Stimulated activated CD8-positive, alpha-beta memory T cell treated with anti-CD3 and anti-CD28 coated beads, Interleukin-12 subunit alpha, Interleukin-12 subunit beta, amount 100 ng/mL, for 24 hours (primary cell): ENCODE measurements at regions not wholly inside any gene's neighbourhood (a gene's known extent, or its start where the extent isn't known, plus 50 kb on each side); places are given as distances from the start of the nearest gene placed in this dataset.

Source experiments
- DNase-seq: peaks from one replicate; pipeline ENCODE4 v3.0.0-alpha.2; 2020; ENCODE audit errors: extremely low read depth

DNA sequence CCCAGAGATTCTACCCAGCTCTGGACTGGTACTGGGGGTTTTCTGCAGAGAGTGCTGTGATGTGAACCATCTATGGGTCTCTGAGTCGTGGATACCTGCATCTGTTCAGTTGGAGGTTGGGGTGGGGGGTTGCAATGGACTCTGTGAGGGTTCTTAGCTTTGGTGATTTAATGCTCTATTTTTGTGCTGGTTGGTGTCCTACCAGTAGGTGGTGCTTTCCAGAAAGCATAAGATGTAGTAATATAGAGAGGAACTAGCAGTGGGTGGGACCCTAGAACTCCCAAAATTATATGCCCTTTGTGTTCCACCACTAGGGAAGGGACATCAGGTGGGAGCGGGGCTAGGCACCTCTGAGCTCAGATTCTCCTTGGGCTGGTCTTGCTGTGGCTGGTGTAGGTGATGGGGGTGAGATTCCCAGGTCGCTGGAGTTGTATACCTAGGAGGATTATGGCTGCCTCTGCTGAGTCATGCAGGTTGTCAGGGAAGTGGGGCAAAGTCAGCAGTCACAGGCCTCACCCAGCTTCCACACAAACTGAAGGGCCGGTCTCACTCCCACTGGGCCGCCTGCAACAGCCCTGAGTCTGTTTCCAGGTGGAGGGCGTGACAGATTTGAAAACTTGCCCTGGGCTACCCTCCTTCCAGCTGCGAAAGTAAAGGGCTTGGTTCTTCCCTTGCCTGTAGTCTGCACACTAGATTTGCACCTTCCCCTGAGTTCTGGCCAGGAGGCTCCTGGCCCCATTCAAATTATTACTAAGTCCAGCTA lies 573.0 kb upstream of the SLITRK1 start:
- no peak for DNase-seq

DNA sequence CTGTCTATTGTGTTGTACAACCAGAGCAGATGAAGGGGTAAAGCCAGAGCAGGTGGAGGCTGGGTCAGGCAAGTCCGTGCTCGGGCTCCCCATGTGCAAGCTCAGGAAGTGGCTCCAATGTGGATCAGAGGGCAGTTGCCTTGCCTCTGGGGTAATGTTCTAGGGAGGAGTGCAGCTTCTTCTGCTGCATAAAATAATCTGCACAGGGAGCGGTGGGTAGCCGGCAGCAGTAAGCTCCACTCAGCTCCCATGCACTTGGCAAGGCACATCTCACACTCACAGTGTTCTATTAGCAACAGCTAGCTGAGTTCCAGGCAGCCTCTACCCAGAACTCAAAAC lies 565.3 kb upstream of the SLITRK1 start:
- no peak for DNase-seq

DNA sequence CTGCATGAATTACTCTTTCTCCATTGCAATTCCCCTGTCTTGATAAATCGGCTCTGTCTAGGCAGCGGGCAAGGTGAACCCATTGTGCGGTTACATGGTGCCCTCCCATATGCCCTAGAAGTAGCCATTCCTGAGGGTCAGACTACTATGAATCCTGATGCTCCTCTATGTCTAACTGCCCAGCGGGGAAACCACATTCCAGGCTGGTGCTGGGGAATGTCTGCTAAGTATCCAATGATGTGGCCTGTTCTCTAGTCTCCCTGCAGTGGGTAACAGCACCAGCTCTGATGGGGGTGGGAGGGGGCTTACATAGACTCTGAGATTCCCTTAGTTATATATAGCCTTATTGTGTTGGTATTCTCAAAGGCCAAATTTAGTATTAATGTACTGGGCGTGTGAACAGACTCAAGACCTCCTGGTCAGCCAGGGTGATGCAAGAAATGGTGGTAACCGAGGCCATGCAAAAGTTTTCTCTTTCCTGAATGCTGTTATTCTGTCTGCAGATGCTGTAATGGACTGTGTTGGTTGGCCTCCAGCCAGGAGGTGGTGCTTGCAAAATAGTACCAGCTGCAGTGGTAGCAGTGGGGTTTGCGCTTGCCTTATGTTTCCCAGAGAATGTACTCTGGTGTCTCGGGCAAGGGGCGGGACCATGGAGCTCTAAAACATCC lies 564.8 kb upstream of the SLITRK1 start:
- DNase-seq: no peak

DNA sequence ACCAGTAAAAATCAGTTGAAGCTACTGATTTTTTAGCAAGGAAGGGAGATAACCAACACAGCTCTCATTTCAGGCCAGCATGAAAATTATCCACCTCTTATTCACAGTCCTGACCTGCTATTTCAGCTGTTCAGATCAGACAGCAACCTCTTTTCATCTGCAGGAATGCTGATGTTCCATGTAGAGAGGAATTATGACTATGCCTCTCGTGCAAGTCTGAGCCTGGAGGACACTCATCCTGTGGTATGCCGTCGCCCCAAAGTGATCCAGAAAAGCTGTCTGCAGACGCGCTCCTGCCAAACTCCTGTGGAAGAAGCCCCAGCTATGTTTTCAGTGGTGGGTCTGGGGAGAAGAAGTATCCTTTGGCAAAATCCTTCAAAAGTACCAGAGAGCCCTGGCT lies 563.5 kb upstream of the SLITRK1 start:
- DNase-seq: no peak

DNA sequence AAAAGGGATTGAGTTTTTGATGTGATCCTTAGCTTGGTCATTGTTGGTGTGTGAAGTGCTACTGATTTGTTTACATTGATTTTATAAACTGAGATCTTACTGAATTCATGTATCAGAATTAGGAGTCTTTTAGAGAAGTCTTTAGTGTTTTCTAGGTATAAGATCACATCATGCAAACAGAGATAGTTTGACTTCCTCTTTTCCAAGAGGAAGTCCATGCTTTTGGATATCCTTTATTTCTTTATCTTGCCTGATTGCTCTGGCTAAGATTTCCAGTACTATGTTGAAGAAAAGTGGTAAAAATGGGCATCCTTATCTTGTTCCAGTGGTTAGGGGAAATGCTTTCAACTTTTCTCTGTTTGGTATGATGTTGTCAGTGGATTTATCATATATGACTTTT lies 561.2 kb upstream of the SLITRK1 start:
- no peak for DNase-seq

DNA sequence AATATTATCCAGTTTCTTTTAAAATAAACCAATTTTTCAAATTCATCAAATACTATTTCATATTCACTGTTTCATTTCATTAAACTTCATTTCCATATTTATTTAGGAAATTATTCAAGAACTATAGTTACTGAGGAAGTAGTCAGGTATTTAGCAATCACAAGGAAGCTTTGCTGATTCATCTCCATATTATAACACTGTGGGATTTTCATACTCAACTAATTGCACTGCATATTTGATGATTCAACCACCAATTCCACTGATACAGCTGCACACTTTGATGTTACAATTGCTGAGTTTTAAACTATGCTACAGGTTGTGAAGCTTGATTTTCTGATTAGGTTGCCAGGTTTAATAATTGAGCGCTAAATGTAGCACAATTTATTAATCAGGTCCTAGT lies 556.8 kb upstream of the SLITRK1 start:
- no peak for DNase-seq

DNA sequence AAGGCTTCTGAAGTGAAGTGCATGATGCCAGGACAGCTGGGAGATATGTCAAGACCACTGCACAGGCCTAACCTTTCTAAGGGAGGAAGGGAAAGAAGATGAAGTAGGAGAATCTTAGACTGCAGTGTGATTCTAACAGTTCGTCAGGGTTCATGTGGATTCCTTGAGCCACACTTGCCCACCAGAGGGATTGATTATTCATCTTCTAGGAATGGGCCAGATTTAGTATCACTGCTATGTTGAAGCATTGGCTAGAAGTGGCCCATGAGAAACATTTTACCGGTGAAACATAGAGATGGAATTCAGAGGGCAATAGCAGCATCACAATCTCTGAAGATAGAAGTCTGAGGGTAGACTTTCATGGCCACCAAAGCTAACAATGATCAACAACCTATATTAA lies 550.8 kb upstream of the SLITRK1 start:
- DNase-seq: no peak

DNA sequence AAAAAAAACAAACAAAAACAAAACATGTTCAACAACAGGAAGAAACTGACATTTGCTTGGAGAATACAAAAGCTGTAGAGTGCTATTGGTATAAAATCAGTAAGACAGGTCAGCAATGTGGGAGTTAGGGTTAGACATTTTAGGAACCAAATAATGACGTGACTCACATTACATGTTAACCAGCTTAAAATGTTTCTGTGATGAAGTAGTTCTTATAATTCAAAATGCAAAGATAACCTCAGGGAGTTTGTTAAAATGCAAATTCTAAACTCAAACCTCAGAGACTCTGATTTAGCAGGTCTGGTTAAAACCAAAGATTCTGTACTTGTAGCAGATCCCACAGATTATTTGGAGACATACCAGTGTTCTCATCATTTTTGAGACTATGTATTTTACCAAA lies 549.4 kb upstream of the SLITRK1 start:
- DNase-seq: no peak

DNA sequence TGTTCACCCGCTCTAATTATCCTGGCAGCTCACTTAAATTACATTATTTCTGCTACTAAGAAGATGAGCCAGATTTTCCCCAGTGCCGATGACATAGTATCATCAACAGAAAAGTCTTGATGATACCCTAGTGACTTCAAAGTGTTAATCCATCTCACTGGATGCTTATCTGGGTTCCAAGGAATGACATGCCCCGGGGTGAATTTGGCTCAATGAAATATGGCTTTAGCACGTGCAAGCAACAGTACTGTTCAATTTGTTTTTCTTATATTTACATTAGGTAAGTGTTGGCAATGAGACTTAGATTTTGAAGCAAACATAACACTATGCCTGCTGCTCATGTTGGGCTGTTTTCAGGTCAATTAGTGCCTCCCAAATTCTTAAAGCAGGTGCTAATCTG lies 548.2 kb upstream of the SLITRK1 start:
- DNase-seq: no peak

DNA sequence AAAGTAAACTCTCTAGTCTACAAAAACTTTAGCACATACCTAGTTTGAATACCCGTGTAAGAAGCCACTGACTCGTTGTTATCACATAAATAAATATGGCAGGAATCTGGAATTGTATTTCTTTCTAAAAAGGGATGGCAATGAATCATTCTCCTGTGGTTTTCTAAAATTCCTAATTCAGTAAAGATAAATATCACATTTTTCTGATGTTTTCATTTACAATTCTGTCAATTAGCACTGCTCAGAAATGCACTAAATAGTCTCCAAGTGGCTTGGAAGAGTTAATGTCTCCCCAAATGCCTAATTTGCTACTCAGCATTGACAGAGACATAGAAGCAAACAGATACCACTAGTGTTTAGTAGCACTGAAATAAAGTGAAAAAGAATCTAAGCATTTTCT lies 547.7 kb upstream of the SLITRK1 start:
- DNase-seq: no peak

DNA sequence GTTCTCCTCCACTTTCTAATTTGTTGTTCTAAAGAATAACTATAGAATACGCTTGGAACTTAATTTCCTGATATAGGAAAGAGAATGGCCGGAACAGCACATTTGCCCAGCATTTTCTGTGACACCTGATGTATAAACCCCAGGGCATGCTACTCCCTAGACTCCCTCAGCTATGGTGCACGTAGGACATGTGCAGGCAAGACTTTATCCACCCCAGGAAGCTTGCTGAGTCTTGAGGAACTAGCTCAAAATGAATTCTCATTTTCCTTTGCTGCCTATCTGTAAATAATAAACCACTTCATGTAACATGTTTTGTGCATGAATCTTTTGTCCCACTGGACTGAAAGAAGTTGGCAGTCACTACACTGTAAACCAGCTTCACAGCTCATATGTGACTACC lies 535.8 kb upstream of the SLITRK1 start:
- DNase-seq: no peak

DNA sequence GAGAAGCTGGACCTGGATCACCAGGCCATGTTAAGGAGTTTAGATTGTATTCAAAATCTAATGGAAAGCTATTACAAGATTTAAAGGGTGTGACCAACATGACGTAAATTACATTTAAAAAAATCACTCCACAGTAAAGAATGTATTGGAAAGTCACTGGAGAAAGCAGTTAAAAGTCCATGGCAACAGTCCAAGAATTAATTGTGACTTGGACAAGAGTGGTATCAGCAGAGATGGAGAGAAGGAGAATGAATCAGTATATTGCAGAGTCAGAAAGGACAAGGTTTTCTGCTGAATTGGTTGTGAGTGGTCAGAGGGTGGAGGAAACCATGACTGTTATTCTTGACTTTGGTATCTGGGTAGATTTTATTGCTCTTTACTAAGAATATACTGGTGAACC lies 535.1 kb upstream of the SLITRK1 start:
- DNase-seq: no peak

DNA sequence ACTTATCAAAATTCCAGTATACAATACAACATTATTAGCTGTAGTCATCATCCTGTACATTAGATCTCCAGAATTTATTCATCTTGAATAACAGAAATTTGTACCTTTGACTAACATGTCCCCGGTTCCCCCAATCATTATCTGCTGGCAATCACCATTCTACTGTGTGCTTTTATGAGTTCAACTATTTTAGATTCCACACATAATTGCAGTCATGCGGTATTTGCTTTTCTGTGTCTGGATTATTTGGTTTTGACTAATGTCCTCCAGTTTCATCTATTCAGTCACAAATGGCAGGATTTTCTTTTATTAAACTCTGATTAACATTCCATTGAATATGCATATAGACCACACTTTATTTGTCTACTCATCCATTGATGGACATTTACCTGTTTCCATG lies 530.7 kb upstream of the SLITRK1 start:
- no peak for DNase-seq

DNA sequence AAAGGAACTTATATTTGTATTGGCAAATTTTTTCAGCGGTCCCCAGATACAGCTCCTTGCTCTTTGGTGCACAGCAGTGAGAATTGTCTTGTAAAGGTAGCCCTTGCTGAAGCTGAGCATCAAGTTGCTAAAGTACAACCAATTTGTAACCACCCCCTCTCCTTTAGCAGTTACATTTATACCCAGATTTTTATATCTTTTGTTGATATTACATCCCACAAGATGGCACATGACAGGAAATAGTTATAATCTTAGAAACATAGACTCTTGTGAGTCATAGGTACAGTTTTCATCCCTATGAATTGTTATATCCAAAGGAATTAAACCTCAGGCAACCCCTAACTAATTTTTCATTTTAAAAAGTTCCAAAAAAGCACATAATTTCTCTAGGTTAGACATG lies 523.0 kb upstream of the SLITRK1 start:
- DNase-seq: no peak

DNA sequence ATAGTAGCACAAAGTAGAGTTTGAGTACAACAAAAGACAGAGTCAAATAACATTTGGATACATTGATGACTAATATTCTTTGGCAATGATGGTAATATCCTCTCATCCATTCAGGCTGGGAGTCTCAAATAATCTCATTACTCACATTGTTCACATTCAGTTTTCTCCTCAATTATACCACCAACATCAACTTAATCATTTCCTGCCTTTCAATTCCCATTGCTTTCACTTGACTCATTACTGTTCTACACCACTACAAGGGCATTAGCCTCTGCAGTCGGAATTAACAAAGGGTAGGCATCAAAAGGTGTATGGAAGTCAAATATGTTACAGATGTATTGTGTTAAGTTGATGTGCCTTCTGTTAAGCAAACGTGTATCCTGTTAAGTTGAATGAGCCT lies 518.4 kb upstream of the SLITRK1 start:
- DNase-seq: no peak

DNA sequence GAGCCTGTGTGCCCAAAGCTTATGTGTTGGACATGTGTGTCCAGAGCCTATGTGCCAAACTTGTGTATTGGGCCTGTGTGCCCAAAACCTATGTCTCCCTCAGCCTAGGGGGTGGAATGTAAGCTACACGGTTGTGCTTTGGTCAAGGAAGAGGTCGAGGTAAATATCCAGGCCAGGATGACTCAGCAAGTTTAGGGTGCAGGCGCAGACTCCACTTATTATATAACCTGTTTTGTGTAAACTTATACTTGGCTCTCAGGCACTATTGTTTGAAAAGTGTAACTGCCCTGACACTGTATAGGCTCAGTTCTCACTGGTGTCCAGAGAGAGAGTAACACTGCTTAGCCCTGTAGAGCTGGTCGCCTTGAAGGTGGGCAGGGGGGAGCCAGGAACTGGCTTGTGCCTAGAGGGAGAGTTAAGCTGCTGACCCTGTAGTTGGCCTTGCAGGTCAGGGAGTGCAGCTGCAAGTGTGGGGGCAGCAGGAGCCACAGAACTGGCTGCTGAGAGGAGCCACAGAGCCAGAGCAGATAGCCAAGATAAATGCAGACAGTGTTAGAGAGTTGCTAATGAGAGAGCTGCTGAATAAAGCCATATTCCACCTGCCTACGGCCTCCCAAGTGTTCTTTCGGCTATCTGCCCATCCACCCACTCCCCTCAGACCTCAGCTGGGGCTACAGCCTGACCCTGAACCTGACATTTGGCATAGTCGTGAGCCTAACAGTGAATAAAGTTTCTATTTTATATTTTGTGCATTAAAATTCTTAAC lies 517.2 kb upstream of the SLITRK1 start:
- DNase-seq: no peak

DNA sequence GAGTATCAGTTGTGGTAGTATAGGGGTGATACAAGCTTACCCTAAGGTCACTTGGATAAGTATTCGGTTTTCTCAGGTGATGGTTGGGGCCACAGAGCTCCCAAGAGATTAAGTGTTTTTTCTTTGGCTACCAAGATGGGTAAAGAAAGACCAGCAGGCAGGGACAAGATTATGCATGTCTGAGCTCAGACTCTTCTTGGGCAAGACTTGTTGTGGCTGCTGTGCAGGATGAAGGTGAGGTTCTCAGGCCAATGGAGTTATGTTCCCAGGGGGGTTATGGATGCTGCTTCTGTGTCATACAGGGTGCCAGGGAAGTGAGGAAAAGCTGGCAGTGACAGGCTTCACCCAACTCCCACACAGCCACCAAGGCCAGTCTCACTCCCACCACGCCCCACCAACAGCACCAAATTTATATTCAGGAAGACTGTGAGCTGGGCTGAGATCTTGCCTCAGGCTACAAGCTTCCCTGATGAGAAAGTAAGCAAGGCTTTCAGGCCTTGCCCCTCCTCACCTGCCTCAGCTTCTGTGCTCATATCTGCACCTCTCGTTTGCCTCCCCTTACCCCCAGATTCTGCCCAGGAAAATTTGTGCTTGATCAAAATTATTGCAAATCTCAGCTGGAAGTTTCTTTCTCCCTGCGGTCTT lies 511.8 kb upstream of the SLITRK1 start:
- no peak for DNase-seq

DNA sequence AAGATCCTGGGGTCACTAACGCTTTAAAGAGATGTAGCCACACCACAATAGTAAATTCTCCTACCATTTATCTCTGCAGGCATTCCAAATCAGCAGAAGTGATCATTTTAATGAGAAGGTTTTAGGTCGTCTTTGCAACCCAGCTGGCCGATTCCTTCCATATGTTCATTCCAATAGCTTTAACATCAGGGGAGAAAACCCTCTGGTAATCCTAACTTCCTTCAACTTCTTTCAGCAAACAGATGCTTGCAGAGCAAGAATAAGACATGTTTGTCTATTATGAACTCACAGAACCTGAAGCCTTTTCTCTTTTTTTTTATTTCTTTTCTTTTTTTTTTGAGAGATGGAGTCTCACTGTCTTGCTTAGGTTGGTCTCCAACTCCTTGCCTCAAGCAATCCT lies 498.6 kb upstream of the SLITRK1 start:
- no peak for DNase-seq

DNA sequence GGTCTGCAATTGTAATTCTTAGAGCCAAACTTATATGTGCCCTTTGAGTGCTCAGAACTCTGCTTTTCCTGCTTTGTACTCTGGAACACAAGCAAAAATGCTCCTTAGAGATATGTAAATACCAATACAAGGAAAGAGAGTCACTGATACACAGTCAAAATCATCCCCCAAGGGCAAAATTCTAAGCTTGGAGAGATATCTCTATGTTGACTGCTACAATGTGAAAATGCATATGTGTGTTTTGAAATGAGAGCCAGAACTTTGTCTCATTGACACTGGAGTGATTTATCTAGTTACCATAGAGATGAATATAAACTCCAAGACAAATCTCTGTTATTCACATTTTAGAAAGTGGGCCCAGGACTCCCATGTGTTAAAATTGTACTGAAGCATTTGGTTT lies 494.8 kb upstream of the SLITRK1 start:
- no peak for DNase-seq

DNA sequence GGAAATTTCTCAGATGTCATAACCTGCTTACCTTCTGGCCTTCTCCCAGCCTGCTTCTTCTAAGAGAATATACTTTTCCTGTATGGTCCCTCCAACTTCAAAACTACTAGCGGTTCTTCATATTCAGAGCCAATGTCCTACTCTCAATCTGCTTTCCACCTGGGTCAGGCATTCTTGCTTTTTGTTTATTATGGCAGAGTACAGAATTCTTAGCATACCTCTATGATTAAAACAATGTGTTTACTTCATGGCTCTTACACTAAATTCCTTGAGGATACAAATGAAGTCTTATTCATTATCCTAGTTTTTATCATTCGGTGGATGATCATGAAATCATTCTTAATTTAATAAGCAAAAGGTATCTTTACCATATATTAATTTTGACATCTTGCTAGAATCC lies 484.2 kb upstream of the SLITRK1 start:
- DNase-seq: no peak

DNA sequence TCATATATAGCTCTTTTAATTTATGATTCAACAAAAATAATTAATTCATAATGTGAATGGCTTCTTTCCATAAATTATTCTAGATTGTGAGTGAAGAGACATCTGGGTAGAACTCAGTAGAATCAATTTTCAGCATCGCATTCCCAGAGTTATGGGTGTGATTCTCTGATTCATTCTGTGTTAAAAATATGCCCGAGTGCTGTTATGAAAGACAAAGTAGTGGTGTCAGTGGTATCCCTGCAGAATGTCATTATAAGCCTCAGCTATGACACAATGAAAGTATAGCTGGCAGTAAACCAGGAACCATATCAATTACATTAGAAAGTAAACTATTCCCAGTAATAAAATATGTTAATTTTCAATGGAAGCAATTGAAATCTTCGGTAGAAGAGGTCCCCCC lies 480.5 kb upstream of the SLITRK1 start:
- no peak for DNase-seq

DNA sequence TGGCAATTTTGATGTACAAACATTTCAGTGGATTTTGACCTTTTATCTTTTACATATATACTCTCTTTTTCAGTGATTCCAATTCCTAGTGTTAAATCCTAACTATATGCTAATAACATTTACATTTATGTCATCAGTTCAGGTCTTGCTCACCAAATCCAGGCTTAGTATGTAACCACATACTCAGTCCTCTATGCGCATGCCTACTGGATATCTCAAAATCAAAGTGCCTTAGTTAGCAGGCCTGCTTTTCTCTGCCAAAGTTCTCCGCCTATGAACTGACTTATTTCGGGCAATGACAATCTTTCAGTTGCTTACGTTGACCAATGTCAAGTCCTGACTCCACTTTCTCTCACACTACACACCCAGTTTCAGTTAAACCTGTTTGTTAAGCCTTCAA lies 478.5 kb upstream of the SLITRK1 start:
- DNase-seq: no peak

DNA sequence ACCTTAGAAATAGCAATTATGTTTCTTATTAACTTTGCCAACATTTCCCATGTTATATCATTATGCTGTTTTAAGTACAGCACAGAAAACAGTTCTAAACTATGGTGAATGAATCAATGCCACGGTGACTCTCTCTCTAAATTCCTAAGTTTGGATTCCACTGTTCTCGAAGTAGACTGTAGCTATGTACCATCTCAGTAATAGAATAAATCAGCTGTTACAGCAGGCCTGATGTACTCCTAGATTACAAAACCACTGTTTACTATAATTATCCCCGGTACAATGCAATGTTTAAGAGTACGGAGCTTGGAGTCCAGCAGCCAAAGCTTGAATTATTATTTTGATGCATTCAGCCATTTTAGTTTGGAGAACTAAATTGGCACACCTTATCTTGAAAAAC lies 476.3 kb upstream of the SLITRK1 start:
- DNase-seq: no peak
